Small intestine (tissue), 7 donors: ENCODE measurements at regions not wholly inside any gene's neighbourhood (a gene's known extent, or its start where the extent isn't known, plus 50 kb on each side); places are given as distances from the start of the nearest gene placed in this dataset.

Source experiments
- DNase-seq, 2 donors: peaks; one replicate each; pipeline versions ENCODE4 v3.0.0 to v3.0.0-alpha.2; 2013
- FAIRE-seq: peaks from 2 replicates; lab custom pipeline; 2012; peaks lifted over from hg19 to GRCh38; lab: Jason Lieb, UNC
- H3K27ac ChIP-seq, 3 donors: one replicate each; pipeline ENCODE4 v1.5.1; 2013; ENCODE audit warnings: low read length in 2 of 3, mild to moderate bottlenecking in 2 of 3, control low read depth in 1 of 3, inconsistent platforms in 1 of 3, low read depth in 1 of 3, moderate library complexity in 1 of 3
- H3K27me3 ChIP-seq, 3 donors: one replicate each; pipeline ENCODE4 v1.6.1; 2013; ENCODE audit warnings: low read length in 3 of 3, inconsistent platforms in 1 of 3; ENCODE audit not compliant: control insufficient read depth in 3 of 3, insufficient read depth in 3 of 3
- H3K36me3 ChIP-seq, 3 donors: one replicate each; pipeline ENCODE4 v1.6.1; 2013; ENCODE audit warnings: low read length in 3 of 3, inconsistent platforms in 1 of 3, low read depth in 1 of 3, mild to moderate bottlenecking in 1 of 3, moderate library complexity in 1 of 3; ENCODE audit not compliant: control insufficient read depth in 3 of 3, insufficient read depth in 2 of 3
- H3K4me1 ChIP-seq, 3 donors: one replicate each; pipeline ENCODE4 v1.6.1; 2013; ENCODE audit warnings: low read length in 2 of 3, inconsistent platforms in 1 of 3, low read depth in 1 of 3, mild to moderate bottlenecking in 1 of 3, moderate library complexity in 1 of 3; ENCODE audit not compliant: control insufficient read depth in 3 of 3, insufficient read depth in 2 of 3
- H3K4me3 ChIP-seq, 3 donors: one replicate each; pipeline ENCODE4 v1.5.1; 2013; ENCODE audit warnings: low read length in 3 of 3, control low read depth in 1 of 3, inconsistent platforms in 1 of 3, low read depth in 1 of 3, mild to moderate bottlenecking in 1 of 3, moderate library complexity in 1 of 3
- H3K9me3 ChIP-seq, 2 donors: one replicate each; pipeline ENCODE4 v1.6.1; 2013; ENCODE audit warnings: low read depth in 1 of 2, low read length in 1 of 2; ENCODE audit not compliant: control insufficient read depth in 2 of 2, insufficient read depth in 1 of 2
- WGBS, 3 donors: extraction: QIAGEN DNeasy Blood & Tissue Kit; methylation state at CpG; one replicate each; pipeline ENCODE4 v1.1.7; 2013; 5-methylcytosine and 5-hydroxymethylcytosine counted together
- donor health status: healthy with polysubstance abuse.
- donor health status: control.
- donor health status: control.
- donor health status: Bipolar disorder and iron deficiency.
- donor health status: healthy.

GRCh38 chr3:167886690-167887089 lies 151.2 kb downstream of the SERPINI1 start:
- Histone ChIP-seq H3K4me3 (no peak overlapping the region), H3K9me3 (no peaks in the 10 kb centered on the region), H3K4me1 (no peaks in the 10 kb centered on the region), H3K27me3 (no peaks in the 10 kb centered on the region), H3K36me3 (no peaks in the 10 kb centered on the region), H3K27ac (no peak overlapping the region)
- no peak for FAIRE-seq
- 80 to 91% (median 89%) methylated on average over 2 of the region's 2 CpGs for WGBS, 3 donors
- no peak for DNase-seq

GRCh38 chr3:167885277-167885676 lies 149.8 kb downstream of the SERPINI1 start:
- no peak for DNase-seq
- Histone ChIP-seq H3K27ac (no peak overlapping the region), H3K27me3 (no peaks in the 10 kb centered on the region), H3K36me3 (no peaks in the 10 kb centered on the region), H3K4me1 (no peaks in the 10 kb centered on the region), H3K4me3 (no peak overlapping the region), H3K9me3 (no peaks in the 10 kb centered on the region)
- WGBS, 3 donors: 64 to 72% (median 67%) methylated on average over 1 of the region's 1 CpG
- no peak for FAIRE-seq

- DNase-seq (no peak), FAIRE-seq (no peak)
- no peaks in the 10 kb centered on the region for H3K4me1 ChIP-seq
- H3K27me3 ChIP-seq: no peaks in the 10 kb centered on the region
- H3K4me3 ChIP-seq: no peak overlapping the region
- no peaks in the 10 kb centered on the region for H3K9me3 ChIP-seq
- WGBS, 3 donors: 86 to 91% (median 89%) methylated on average over 3 of the region's 3 CpGs
- H3K36me3 ChIP-seq: no peaks in the 10 kb centered on the region
- no peak overlapping the region for H3K27ac ChIP-seq
Observed at GRCh38 chr3:167884481-167884880, 149.0 kb downstream of the SERPINI1 start.

GRCh38 chr3:167883452-167883851 lies 147.9 kb downstream of the SERPINI1 start:
- no peak overlapping the region for H3K27ac ChIP-seq
- FAIRE-seq (no peak), DNase-seq (no peak)
- WGBS, 3 donors: 92 to 95% (median 94%) methylated on average over 1 of the region's 1 CpG
- no peaks in the 10 kb centered on the region for H3K36me3 ChIP-seq
- H3K9me3 ChIP-seq: no peaks in the 10 kb centered on the region
- no peak overlapping the region for H3K4me3 ChIP-seq
- H3K4me1 ChIP-seq: no peaks in the 10 kb centered on the region
- no peaks in the 10 kb centered on the region for H3K27me3 ChIP-seq

- WGBS, 3 donors: 0% methylated on average over 1 of the region's 1 CpG
- Histone ChIP-seq H3K9me3 (no peaks in the 10 kb centered on the region), H3K27me3 (no peaks in the 10 kb centered on the region), H3K4me3 (no peak overlapping the region), H3K27ac (no peak overlapping the region), H3K4me1 (no peaks in the 10 kb centered on the region), H3K36me3 (no peaks in the 10 kb centered on the region)
- FAIRE-seq (peak; percentile 62), DNase-seq (peak; percentile 37 to 47)
Observed at GRCh38 chr3:167882057-167882667, 146.6 kb downstream of the SERPINI1 start.

- Histone ChIP-seq H3K9me3 (no peaks in the 10 kb centered on the region), H3K36me3 (no peaks in the 10 kb centered on the region), H3K27ac (no peak overlapping the region), H3K4me1 (no peaks in the 10 kb centered on the region), H3K27me3 (no peaks in the 10 kb centered on the region), H3K4me3 (no peak overlapping the region)
- FAIRE-seq (no peak), DNase-seq (no peak)
Observed at GRCh38 chr3:167880183-167880582, 144.7 kb downstream of the SERPINI1 start.

- peak overlapping the region in 1 of 3 donors; percentile 56 for H3K27ac ChIP-seq
- no peak overlapping the region for H3K4me3 ChIP-seq
- FAIRE-seq (no peak), DNase-seq (no peak)
- H3K36me3 ChIP-seq: no peaks in the 10 kb centered on the region
- H3K27me3 ChIP-seq: no peaks in the 10 kb centered on the region
- H3K4me1 ChIP-seq: no peaks in the 10 kb centered on the region
- no peaks in the 10 kb centered on the region for H3K9me3 ChIP-seq
- WGBS, 3 donors: 47 to 75% (median 72%) methylated on average over 3 of the region's 3 CpGs
Observed at GRCh38 chr3:167876620-167877281, 141.2 kb downstream of the SERPINI1 start.
